ENCODE measurements at regions not wholly inside any gene's neighbourhood (a gene's known extent, or its start where the extent isn't known, plus 50 kb on each side); places are given as distances from the start of the nearest gene placed in this dataset.

GRCh38 chr4:163939597-163939996 lies 445.1 kb downstream of the TMA16 start:
- Histone ChIP-seq H3K4me3 (no peak overlapping the region), H3K79me2 (ENCODE audit: low read depth) (no peaks in the 10 kb centered on the region), H2AFZ (replicated peaks) (no peak overlapping the region), H3K27me3 (no peaks in the 10 kb centered on the region), H3K9ac (no peak overlapping the region), H3K36me3 (peaks cover 4% of the 10 kb centered on the region), H3F3A (ENCODE audit: low read depth) (peaks cover 3% of the 10 kb centered on the region), H3K4me1 (no peaks in the 10 kb centered on the region), H3K4me2 (no peak overlapping the region), H4K20me1 (ENCODE audit: low read depth) (no peaks in the 10 kb centered on the region), H3K27ac (no peak overlapping the region), H3K9me3 (ENCODE audit: low read depth) (no peaks in the 10 kb centered on the region)
- Mint-ChIP-seq H3K27me3 (ENCODE audit: insufficient read depth, low read depth) (no peaks in the 10 kb centered on the region), H3K9me3 (no peaks in the 10 kb centered on the region), H3K27ac (no peak overlapping the region), H3K4me3 (no peak overlapping the region), H3K4me1 (no peaks in the 10 kb centered on the region), H3K36me3 (no peaks in the 10 kb centered on the region)
- no peak for DNase-seq (ENCODE audit: low spot score)
- no peak for TF ChIP-seq EZH2phosphoT487 (IDR thresholded peaks at IDR 0.05)
- no peak for TF ChIP-seq CTCF (IDR thresholded peaks at IDR 0.05)
- TF ChIP-seq EZH2 (IDR thresholded peaks at IDR 0.05) = no peak

- DNase-seq (ENCODE audit: low spot score) = no peak
- Histone ChIP-seq H3K27me3 (no peaks in the 10 kb centered on the region), H3K4me2 (no peak overlapping the region), H2AFZ (replicated peaks) (no peak overlapping the region), H3F3A (ENCODE audit: low read depth) (peaks cover 3% of the 10 kb centered on the region), H3K27ac (no peak overlapping the region), H3K79me2 (ENCODE audit: low read depth) (no peaks in the 10 kb centered on the region), H3K9ac (no peak overlapping the region), H3K4me1 (no peaks in the 10 kb centered on the region), H4K20me1 (ENCODE audit: low read depth) (no peaks in the 10 kb centered on the region), H3K9me3 (ENCODE audit: low read depth) (no peaks in the 10 kb centered on the region), H3K4me3 (no peak overlapping the region), H3K36me3 (peaks cover 4% of the 10 kb centered on the region)
- Mint-ChIP-seq H3K36me3 (no peaks in the 10 kb centered on the region), H3K4me3 (no peak overlapping the region), H3K4me1 (no peaks in the 10 kb centered on the region), H3K27ac (no peak overlapping the region), H3K9me3 (no peaks in the 10 kb centered on the region), H3K27me3 (ENCODE audit: insufficient read depth, low read depth) (no peaks in the 10 kb centered on the region)
- no peak for TF ChIP-seq EZH2phosphoT487 (IDR thresholded peaks at IDR 0.05)
- no peak for TF ChIP-seq CTCF (IDR thresholded peaks at IDR 0.05)
- TF ChIP-seq EZH2 (IDR thresholded peaks at IDR 0.05) = no peak
Measured at GRCh38 chr4:163941221-163941905, 446.9 kb downstream of the TMA16 start.

- H3K4me2 ChIP-seq = no peak overlapping the region
- Mint-ChIP-seq H3K9me3 (no peaks in the 10 kb centered on the region), H3K27me3 (ENCODE audit: insufficient read depth, low read depth) (peaks cover 2% of the 10 kb centered on the region), H3K4me3 (no peak overlapping the region), H3K36me3 (no peaks in the 10 kb centered on the region), H3K27ac (no peak overlapping the region), H3K4me1 (no peaks in the 10 kb centered on the region)
- H2AFZ ChIP-seq (replicated peaks) = no peak overlapping the region
- H3F3A ChIP-seq (ENCODE audit: low read depth) = no peaks in the 10 kb centered on the region
- TF ChIP-seq EZH2phosphoT487 (IDR thresholded peaks at IDR 0.05) (no peak), CTCF (IDR thresholded peaks at IDR 0.05) (no peak), EZH2 (IDR thresholded peaks at IDR 0.05) (no peak)
- H3K27ac ChIP-seq = no peak overlapping the region
- no peak overlapping the region for H3K9ac ChIP-seq
- no peaks in the 10 kb centered on the region for H3K9me3 ChIP-seq (ENCODE audit: low read depth)
- H4K20me1 ChIP-seq (ENCODE audit: low read depth) = no peaks in the 10 kb centered on the region
- no peaks in the 10 kb centered on the region for H3K4me1 ChIP-seq
- no peak overlapping the region for H3K4me3 ChIP-seq
- no peaks in the 10 kb centered on the region for H3K27me3 ChIP-seq
- H3K79me2 ChIP-seq (ENCODE audit: low read depth) = no peaks in the 10 kb centered on the region
- DNase-seq (ENCODE audit: low spot score) = no peak
- no peaks in the 10 kb centered on the region for H3K36me3 ChIP-seq
Measured at GRCh38 chr4:163948920-163949455, 454.5 kb downstream of the TMA16 start.
